ENCODE measurements at regions not wholly inside any gene's neighbourhood (a gene's known extent, or its start where the extent isn't known, plus 50 kb on each side); places are given as distances from the start of the nearest gene placed in this dataset.

DNA sequence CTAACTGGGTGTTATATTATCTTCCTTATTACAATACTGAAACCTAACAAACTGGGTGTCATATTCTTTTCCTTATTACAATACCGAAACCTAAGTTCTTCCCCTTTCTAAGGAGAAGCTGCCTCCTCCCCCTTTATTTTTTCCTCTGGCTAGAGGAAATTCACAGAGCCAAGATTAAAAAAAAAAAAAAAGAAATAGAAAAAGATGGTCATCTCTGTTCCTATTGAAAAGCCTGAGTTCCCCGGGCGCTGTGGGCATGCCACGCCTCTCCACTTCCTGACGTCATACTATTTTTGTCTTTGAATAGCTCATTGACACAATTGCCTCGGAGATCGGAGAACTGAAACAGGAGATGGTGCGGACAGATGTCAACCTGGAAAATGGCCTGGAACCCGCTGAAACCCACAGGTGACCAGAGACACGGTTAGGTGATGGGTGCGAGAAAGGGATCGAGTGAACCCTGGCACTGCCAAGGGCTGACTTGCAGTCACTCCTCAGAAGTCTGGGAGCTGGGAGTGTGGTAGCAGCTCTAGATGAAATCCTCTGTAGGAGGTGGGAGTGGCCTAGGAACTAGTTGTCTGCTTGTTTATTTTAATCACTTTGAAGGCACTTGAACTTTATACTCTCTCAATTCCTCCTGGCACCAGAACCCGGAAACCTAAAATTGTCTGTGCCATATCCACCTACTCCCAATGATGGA lies 82.2 kb upstream of the NAA20 start:
- TF ChIP-seq, protein P1, sequence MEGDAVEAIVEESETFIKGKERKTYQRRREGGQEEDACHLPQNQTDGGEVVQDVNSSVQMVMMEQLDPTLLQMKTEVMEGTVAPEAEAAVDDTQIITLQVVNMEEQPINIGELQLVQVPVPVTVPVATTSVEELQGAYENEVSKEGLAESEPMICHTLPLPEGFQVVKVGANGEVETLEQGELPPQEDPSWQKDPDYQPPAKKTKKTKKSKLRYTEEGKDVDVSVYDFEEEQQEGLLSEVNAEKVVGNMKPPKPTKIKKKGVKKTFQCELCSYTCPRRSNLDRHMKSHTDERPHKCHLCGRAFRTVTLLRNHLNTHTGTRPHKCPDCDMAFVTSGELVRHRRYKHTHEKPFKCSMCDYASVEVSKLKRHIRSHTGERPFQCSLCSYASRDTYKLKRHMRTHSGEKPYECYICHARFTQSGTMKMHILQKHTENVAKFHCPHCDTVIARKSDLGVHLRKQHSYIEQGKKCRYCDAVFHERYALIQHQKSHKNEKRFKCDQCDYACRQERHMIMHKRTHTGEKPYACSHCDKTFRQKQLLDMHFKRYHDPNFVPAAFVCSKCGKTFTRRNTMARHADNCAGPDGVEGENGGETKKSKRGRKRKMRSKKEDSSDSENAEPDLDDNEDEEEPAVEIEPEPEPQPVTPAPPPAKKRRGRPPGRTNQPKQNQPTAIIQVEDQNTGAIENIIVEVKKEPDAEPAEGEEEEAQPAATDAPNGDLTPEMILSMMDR (conservative IDR thresholded peaks at IDR 0.05), result no peak
- TF ChIP-seq EZH2 (IDR thresholded peaks at IDR 0.05; ENCODE audit: low read depth), result no peak
